HG02885 (cell line): ENCODE measurements at regions not wholly inside any gene's neighbourhood (a gene's known extent, or its start where the extent isn't known, plus 50 kb on each side); places are given as distances from the start of the nearest gene placed in this dataset.
"Not testable (repeated sequence)": the region's sequence is repeated elsewhere in the genome, so short reads cannot be mapped to it uniquely, and the experiment has no call there.

Experiments used
- ATAC-seq: cut with Tn5 transposase; IDR thresholded peaks from one replicate; pipeline ENCODE4 v1.9.1; 2021; ENCODE audit warnings: mild to moderate bottlenecking; ENCODE audit not compliant: unreplicated experiment, poor library complexity

GRCh38 chr5:13143214-13143613 is 801.3 kb downstream of the DNAH5 start:
- ATAC-seq, result no peak

GRCh38 chr5:13133951-13134350 is 810.5 kb downstream of the DNAH5 start:
- no peak for ATAC-seq

GRCh38 chr5:13115476-13115875 is 829.0 kb downstream of the DNAH5 start:
- ATAC-seq, result no peak

GRCh38 chr5:13108265-13108664 is 836.2 kb downstream of the DNAH5 start:
- no peak for ATAC-seq

- no peak for ATAC-seq
Observed at GRCh38 chr5:13107537-13107936, 837.0 kb downstream of the DNAH5 start.

GRCh38 chr5:13081116-13081515 is 863.4 kb downstream of the DNAH5 start:
- no peak for ATAC-seq

- not testable (repeated sequence) for ATAC-seq
Observed at GRCh38 chr5:13072936-13073335, 871.6 kb downstream of the DNAH5 start.

- ATAC-seq, result no peak
Observed at GRCh38 chr5:13063088-13063487, 881.4 kb downstream of the DNAH5 start.

- no peak for ATAC-seq
Observed at GRCh38 chr5:13045897-13046551, 898.5 kb downstream of the DNAH5 start.

- ATAC-seq, result no peak
Observed at GRCh38 chr5:13034061-13034460, 910.4 kb downstream of the DNAH5 start.

GRCh38 chr5:13029211-13029610 is 915.3 kb downstream of the DNAH5 start:
- no peak for ATAC-seq

GRCh38 chr5:13027874-13028273 is 916.6 kb downstream of the DNAH5 start:
- ATAC-seq, result no peak

- no peak for ATAC-seq
Observed at GRCh38 chr5:13019729-13020128, 924.8 kb downstream of the DNAH5 start.

- ATAC-seq, result no peak
Observed at GRCh38 chr5:13003457-13003856, 941.0 kb downstream of the DNAH5 start.

- ATAC-seq, result no peak
Observed at GRCh38 chr5:12999667-13000066, 944.8 kb downstream of the DNAH5 start.

- ATAC-seq, result no peak
Observed at GRCh38 chr5:12985142-12985541, 959.3 kb downstream of the DNAH5 start.

GRCh38 chr5:12974856-12975255 is 969.6 kb downstream of the DNAH5 start:
- no peak for ATAC-seq

- ATAC-seq, result no peak
Observed at GRCh38 chr5:12965804-12966203, 978.7 kb downstream of the DNAH5 start.

- no peak for ATAC-seq
Observed at GRCh38 chr5:12959713-12960112, 984.8 kb downstream of the DNAH5 start.

GRCh38 chr5:12952409-12952808 is 992.1 kb downstream of the DNAH5 start:
- ATAC-seq, result no peak

GRCh38 chr5:12951846-12952245 is 992.6 kb downstream of the DNAH5 start:
- ATAC-seq, result no peak

GRCh38 chr5:12947379-12947778 is 997.1 kb downstream of the DNAH5 start:
- ATAC-seq, result no peak

- not testable (repeated sequence) for ATAC-seq
Observed at GRCh38 chr5:12945477-12945876, 999.0 kb downstream of the DNAH5 start.
